ENCODE measurements at regions not wholly inside any gene's neighbourhood (a gene's known extent, or its start where the extent isn't known, plus 50 kb on each side); places are given as distances from the start of the nearest gene placed in this dataset.

- Histone ChIP-seq H3K27me3 (ENCODE audit: control insufficient read depth, low read length) (no peaks in the 10 kb centered on the region), H3K36me3 (ENCODE audit: control insufficient read depth, low read length) (no peaks in the 10 kb centered on the region), H3K79me2 (ENCODE audit: control insufficient read depth, low read length) (no peaks in the 10 kb centered on the region), H3K4me1 (ENCODE audit: control insufficient read depth, low read length) (no peaks in the 10 kb centered on the region), H3K4me2 (ENCODE audit: low read length) (no peak overlapping the region), H3K9me2 (replicated peaks; ENCODE audit: control insufficient read depth, low read length) (no peaks in the 10 kb centered on the region), H3K4me3 (ENCODE audit: low read length) (no peak overlapping the region), H3F3A (ENCODE audit: control insufficient read depth, insufficient read depth) (no peaks in the 10 kb centered on the region), H4K20me1 (ENCODE audit: control insufficient read depth, insufficient read depth, low read depth, low read length) (no peaks in the 10 kb centered on the region), H3K9me3 (ENCODE audit: control insufficient read depth, insufficient read depth, low read length) (no peaks in the 10 kb centered on the region), H3K27ac (ENCODE audit: low read depth, low read length) (no peak overlapping the region)
- TF ChIP-seq CTCF (IDR thresholded peaks at IDR 0.05; ENCODE audit: low read depth, low read length, poor library complexity, severe bottlenecking) (no peak), EZH2phosphoT487 (IDR thresholded peaks at IDR 0.05; ENCODE audit: borderline replicate concordance, low read length) (no peak)
Measured at GRCh38 chr18:28712796-28713425, 536.0 kb upstream of the CDH2 start.

- Histone ChIP-seq H4K20me1 (ENCODE audit: control insufficient read depth, insufficient read depth, low read depth, low read length) (no peaks in the 10 kb centered on the region), H3K9me2 (replicated peaks; ENCODE audit: control insufficient read depth, low read length) (no peaks in the 10 kb centered on the region), H3K27ac (ENCODE audit: low read depth, low read length) (no peak overlapping the region), H3K4me2 (ENCODE audit: low read length) (no peak overlapping the region), H3F3A (ENCODE audit: control insufficient read depth, insufficient read depth) (no peaks in the 10 kb centered on the region), H3K36me3 (ENCODE audit: control insufficient read depth, low read length) (no peaks in the 10 kb centered on the region), H3K4me3 (ENCODE audit: low read length) (no peak overlapping the region), H3K9me3 (ENCODE audit: control insufficient read depth, insufficient read depth, low read length) (no peaks in the 10 kb centered on the region), H3K27me3 (ENCODE audit: control insufficient read depth, low read length) (no peaks in the 10 kb centered on the region), H3K4me1 (ENCODE audit: control insufficient read depth, low read length) (no peaks in the 10 kb centered on the region), H3K79me2 (ENCODE audit: control insufficient read depth, low read length) (no peaks in the 10 kb centered on the region)
- TF ChIP-seq EZH2phosphoT487 (IDR thresholded peaks at IDR 0.05; ENCODE audit: borderline replicate concordance, low read length) (no peak), CTCF (IDR thresholded peaks at IDR 0.05; ENCODE audit: low read depth, low read length, poor library complexity, severe bottlenecking) (no peak)
Measured at GRCh38 chr18:28712172-28712571, 535.2 kb upstream of the CDH2 start.

- Histone ChIP-seq H3K4me1 (ENCODE audit: control insufficient read depth, low read length) (no peaks in the 10 kb centered on the region), H3K79me2 (ENCODE audit: control insufficient read depth, low read length) (no peaks in the 10 kb centered on the region), H3K27ac (ENCODE audit: low read depth, low read length) (no peak overlapping the region), H4K20me1 (ENCODE audit: control insufficient read depth, insufficient read depth, low read depth, low read length) (no peaks in the 10 kb centered on the region), H3F3A (ENCODE audit: control insufficient read depth, insufficient read depth) (no peaks in the 10 kb centered on the region), H3K27me3 (ENCODE audit: control insufficient read depth, low read length) (no peaks in the 10 kb centered on the region), H3K9me2 (replicated peaks; ENCODE audit: control insufficient read depth, low read length) (no peaks in the 10 kb centered on the region), H3K4me3 (ENCODE audit: low read length) (no peak overlapping the region), H3K4me2 (ENCODE audit: low read length) (no peak overlapping the region), H3K9me3 (ENCODE audit: control insufficient read depth, insufficient read depth, low read length) (no peaks in the 10 kb centered on the region), H3K36me3 (ENCODE audit: control insufficient read depth, low read length) (no peaks in the 10 kb centered on the region)
- no peak for TF ChIP-seq EZH2phosphoT487 (IDR thresholded peaks at IDR 0.05; ENCODE audit: borderline replicate concordance, low read length)
- TF ChIP-seq CTCF (IDR thresholded peaks at IDR 0.05; ENCODE audit: low read depth, low read length, poor library complexity, severe bottlenecking), result no peak
Measured at GRCh38 chr18:28711096-28711495, 534.2 kb upstream of the CDH2 start.

Data from DOHH2 (cell line).